Adrenal gland (tissue), 9 donors: ENCODE measurements at regions not wholly inside any gene's neighbourhood (a gene's known extent, or its start where the extent isn't known, plus 50 kb on each side); places are given as distances from the start of the nearest gene placed in this dataset.
A peak's percentile ranks its signal among the peaks of the same experiment; 100 is the strongest.

Experiments
- DNase-seq, 7 donors: peaks; one replicate each; pipeline ENCODE4 v3.0.0-alpha.2; 2019 to 2020
- H3K27ac ChIP-seq, 5 donors: fragments of 200-600 bp; sonication (generic) in 4 of 5; 1 replicate in 3 of 5; 2 replicates in 2 of 5; pipeline versions ENCODE4 v1.5.1 to v1.8.0; 2016 to 2020; ENCODE audit warnings: mild to moderate bottlenecking in 1 of 5
- H3K27me3 ChIP-seq: fragments of 200-600 bp; 2 replicates; pipeline ENCODE4 v1.8.0; 2021
- H3K36me3 ChIP-seq, 2 donors: fragments of 200-600 bp; replicated peaks in 1 of 2; 1 replicate in 1 of 2; 2 replicates in 1 of 2; pipeline versions ENCODE4 v1.5.1 to v1.8.0; 2018 to 2022
- H3K4me1 ChIP-seq, 2 donors: fragments of 200-600 bp; replicated peaks in 1 of 2; 1 replicate in 1 of 2; 2 replicates in 1 of 2; pipeline versions ENCODE4 v1.5.1 to v1.8.0; 2018 to 2021
- H3K4me3 ChIP-seq, 4 donors: fragments of 200-600 bp; sonication (generic) in 3 of 4; one replicate each; pipeline ENCODE4 v1.5.1; 2016 to 2018
- H3K9me3 ChIP-seq, 3 donors: fragments of 200-600 bp; sonication (generic) in 1 of 3; replicated peaks in 1 of 3; 1 replicate in 2 of 3; 2 replicates in 1 of 3; pipeline versions ENCODE4 v1.5.1 to v1.8.0; 2016 to 2021
- POLR2A ChIP-seq, 2 donors: fragments of 450-650 bp; IDR thresholded peaks; one replicate each; pipeline ENCODE4 v1.6.1; 2017; ENCODE audit warnings: antibody characterized with exemption in 2 of 2, mild to moderate bottlenecking in 2 of 2, moderate library complexity in 1 of 2
- WGBS, 4 donors: extraction: QIAGEN DNeasy Blood & Tissue Kit in 2 of 4; methylation state at CpG; one replicate each; pipeline versions ENCODE4 v1.1.5 to v1.1.7; 2013 to 2017; 5-methylcytosine and 5-hydroxymethylcytosine counted together
- intact Hi-C, 2 donors: fragments of 100-400 bp; cut with DNase I; formaldehyde crosslinking; loops; one replicate each; pipeline versions ENCODE4 v1.14.1 to v1.15.0; 2022 to 2023
- TF ChIP-seq, protein P1 (sequence below), 6 experiments: fragments of 450-650 bp in 4 of 6; fragments of 200-600 bp in 2 of 6; sonication (generic) in 1 of 6; IDR thresholded peaks; 1 replicate in 5 of 6; 2 replicates in 1 of 6; pipeline versions ENCODE4 v1.5.1 to v1.8.0; 2016 to 2021; ENCODE audit warnings: antibody characterized with exemption in 6 of 6, mild to moderate bottlenecking in 2 of 6, moderate library complexity in 1 of 6
- donor health status: healthy with polysubstance abuse.
- donor health status: Bipolar disorder and iron deficiency.
- donor health status: DM: yes; HTN: yes; CAD: no.
- donor health status: DM: no; HTN: no; CAD: no.
- donor health status: DM: no; HTN: no; CAD: no.

DNA sequence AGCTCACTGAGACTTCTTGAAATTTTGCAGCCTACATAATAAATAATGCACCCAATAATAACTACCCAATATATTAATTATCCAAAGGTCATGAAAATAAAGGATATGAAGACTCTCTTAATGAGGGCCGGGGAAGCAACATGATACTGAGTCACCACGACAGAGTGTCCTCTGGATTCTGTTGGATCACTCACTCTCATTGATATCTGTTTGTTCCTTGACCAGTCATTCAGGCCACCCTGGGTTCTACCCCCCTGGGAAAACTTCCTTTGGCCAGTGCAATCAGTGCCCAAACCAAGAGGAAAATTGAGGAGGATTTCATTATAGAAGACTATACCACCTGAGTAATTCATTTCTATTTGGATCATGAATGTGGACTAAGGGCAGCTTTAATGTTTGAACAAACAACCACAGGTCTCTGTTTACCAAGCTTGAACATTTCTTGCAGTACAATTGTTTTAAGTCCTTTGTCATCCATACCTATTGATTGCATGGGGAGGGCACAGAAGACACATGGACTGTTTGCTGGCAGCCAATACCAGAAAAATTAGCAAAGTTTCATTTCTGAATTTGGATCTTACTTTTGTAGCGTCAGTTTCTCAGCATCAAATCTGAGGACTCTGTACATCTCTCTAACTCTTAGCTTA, 137.2 kb upstream of the FGGY start:
- WGBS, 4 donors: 44 to 60% (median 52%) methylated on average over 3 of the region's 3 CpGs
- intact Hi-C loops: loop anchor here in 1 of 2 donors (10.0 kb wide), 2 partner anchors 135 to 375 kb away; partner anchors contain the start of genes FGGY and JUN
- Histone ChIP-seq H3K9me3 (no peaks in the 10 kb centered on the region), H3K36me3 (no peaks in the 10 kb centered on the region), H3K27ac (no peak overlapping the region), H3K27me3 (no peaks in the 10 kb centered on the region), H3K4me3 (no peak overlapping the region), H3K4me1 (peaks cover 0 to 12% of the 10 kb centered on the region in 2 donors)
- DNase-seq: no peak
- TF ChIP-seq POLR2A (IDR thresholded peaks at IDR 0.05): no peak
- TF ChIP-seq, protein P1, sequence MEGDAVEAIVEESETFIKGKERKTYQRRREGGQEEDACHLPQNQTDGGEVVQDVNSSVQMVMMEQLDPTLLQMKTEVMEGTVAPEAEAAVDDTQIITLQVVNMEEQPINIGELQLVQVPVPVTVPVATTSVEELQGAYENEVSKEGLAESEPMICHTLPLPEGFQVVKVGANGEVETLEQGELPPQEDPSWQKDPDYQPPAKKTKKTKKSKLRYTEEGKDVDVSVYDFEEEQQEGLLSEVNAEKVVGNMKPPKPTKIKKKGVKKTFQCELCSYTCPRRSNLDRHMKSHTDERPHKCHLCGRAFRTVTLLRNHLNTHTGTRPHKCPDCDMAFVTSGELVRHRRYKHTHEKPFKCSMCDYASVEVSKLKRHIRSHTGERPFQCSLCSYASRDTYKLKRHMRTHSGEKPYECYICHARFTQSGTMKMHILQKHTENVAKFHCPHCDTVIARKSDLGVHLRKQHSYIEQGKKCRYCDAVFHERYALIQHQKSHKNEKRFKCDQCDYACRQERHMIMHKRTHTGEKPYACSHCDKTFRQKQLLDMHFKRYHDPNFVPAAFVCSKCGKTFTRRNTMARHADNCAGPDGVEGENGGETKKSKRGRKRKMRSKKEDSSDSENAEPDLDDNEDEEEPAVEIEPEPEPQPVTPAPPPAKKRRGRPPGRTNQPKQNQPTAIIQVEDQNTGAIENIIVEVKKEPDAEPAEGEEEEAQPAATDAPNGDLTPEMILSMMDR (IDR thresholded peaks at IDR 0.05): no peak

DNA sequence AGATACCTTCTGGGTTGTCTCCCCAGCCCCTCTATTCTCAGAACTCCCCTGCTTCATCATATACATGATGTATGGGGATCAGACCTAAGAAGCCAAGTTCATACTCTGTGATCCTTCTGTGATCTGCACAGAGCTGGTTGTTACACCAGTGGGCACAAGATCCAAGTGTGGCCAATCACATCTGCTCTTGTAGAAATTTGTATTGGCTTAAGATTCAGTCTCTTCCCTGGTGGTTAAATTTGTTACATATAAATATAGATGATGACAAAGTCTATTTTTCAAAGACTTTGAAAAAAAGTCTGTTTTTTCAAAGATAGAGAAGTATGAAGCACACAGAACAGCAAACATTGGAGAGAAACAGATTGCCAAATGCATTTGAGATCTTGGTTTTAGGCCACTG, 135.8 kb upstream of the FGGY start:
- Histone ChIP-seq H3K4me1 (peaks cover 0 to 19% of the 10 kb centered on the region in 2 donors), H3K36me3 (no peaks in the 10 kb centered on the region), H3K4me3 (no peak overlapping the region), H3K9me3 (no peaks in the 10 kb centered on the region), H3K27ac (no peak overlapping the region), H3K27me3 (no peaks in the 10 kb centered on the region)
- intact Hi-C loops: no loop called here
- DNase-seq: no peak
- TF ChIP-seq, protein P1 (IDR thresholded peaks at IDR 0.05): no peak

DNA sequence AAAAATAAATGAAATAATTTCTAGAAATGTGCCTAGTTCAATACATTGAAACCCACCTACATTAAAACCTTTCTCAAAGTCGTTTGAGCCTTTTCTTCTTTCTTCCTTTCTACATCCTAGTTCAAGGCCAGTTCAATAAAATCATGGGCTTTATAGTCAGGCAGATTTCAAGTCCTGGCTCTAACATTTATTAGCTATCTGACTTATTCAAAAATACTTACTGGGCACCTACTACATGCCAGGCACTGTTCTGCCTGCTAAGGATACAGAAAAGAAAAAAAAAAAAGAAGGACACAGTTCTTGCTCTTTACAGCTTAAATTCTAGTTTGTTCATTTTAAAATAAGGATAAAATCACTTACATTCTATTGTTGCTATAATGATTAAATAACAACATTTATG, 134.2 kb upstream of the FGGY start:
- peaks cover 0 to 12% of the 10 kb centered on the region in 2 donors for H3K4me1 ChIP-seq
- no peaks in the 10 kb centered on the region for H3K9me3 ChIP-seq
- TF ChIP-seq, protein P1 (IDR thresholded peaks at IDR 0.05): no peak
- no peak for TF ChIP-seq POLR2A (IDR thresholded peaks at IDR 0.05)
- no peaks in the 10 kb centered on the region for H3K27me3 ChIP-seq
- intact Hi-C loops: no loop called here
- no peaks in the 10 kb centered on the region for H3K36me3 ChIP-seq
- 27 to 35% (median 31%) methylated on average over 1 of the region's 1 CpG for WGBS, 4 donors
- no peak for DNase-seq
- H3K4me3 ChIP-seq: no peak overlapping the region
- H3K27ac ChIP-seq: peak overlapping the region in 4 of 5 donors; percentile 18 to 50 (median 36)

DNA sequence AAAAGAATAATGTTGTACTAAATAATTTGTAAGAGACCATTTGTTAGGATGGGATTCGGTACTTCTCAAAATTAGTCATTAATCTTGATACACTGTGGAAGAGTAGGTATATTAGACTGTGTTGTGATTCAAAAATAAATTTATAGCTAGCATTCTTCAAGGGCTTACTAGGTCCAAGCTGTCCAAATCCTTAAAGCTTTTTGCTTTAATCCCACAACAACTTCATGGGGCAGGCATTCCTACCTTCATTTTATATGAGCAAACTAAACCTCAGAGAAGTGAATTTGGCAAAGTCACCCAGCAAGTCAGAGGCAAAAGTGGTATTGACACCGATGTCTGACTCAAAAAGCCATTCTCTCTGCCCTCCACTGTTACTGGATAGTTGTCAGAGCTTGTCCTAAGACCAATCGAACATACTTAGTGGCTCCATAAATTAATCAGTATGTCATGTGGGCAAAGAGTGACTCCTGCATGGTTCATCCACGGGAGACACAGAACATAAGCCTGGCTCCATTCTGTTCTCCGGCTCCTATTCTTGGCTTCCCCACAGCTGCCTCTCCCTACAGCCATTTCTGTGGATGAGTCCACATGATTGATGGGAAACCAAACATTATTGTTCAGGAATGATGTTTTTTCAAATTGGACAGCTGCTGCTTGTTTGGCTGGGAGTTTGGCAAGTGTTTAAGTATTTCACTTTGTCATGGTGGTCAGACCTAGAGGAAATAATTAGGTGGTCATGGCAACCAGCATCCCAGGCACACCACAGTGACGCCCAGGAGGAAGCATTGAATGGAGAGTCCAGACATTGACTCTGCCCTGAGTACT, 133.4 kb upstream of the FGGY start:
- peak overlapping the region in 2 of 5 donors; percentile 47 to 50 for H3K27ac ChIP-seq

More for the DNA sequence above, 133.4 kb upstream of the FGGY start:
- Histone ChIP-seq H3K4me1 (peaks cover 0 to 12% of the 10 kb centered on the region in 2 donors), H3K4me3 (no peak overlapping the region), H3K27me3 (no peaks in the 10 kb centered on the region), H3K9me3 (no peaks in the 10 kb centered on the region), H3K36me3 (no peaks in the 10 kb centered on the region)
- WGBS, 4 donors: 66 to 74% (median 69%) methylated on average over 6 of the region's 6 CpGs
- intact Hi-C loops: no loop called here
- TF ChIP-seq, protein P1 (IDR thresholded peaks at IDR 0.05): no peak
- TF ChIP-seq POLR2A (IDR thresholded peaks at IDR 0.05): no peak
- no peak for DNase-seq
